SU-DHL-6 (cell line): ENCODE measurements at regions not wholly inside any gene's neighbourhood (a gene's known extent, or its start where the extent isn't known, plus 50 kb on each side); places are given as distances from the start of the nearest gene placed in this dataset.

Experiments
- H2AFZ ChIP-seq: fragments of 200-600 bp; sonication (generic); 2 replicates; pipeline ENCODE4 v1.6.1; 2014; ENCODE audit warnings: low read depth, mild to moderate bottlenecking, moderate library complexity, mixed read lengths, antibody characterized with exemption, low read length; ENCODE audit not compliant: severe bottlenecking
- H3F3A ChIP-seq: fragments of 200-600 bp; shearing (Covaris generic); 2 replicates; pipeline ENCODE4 v1.6.0; 2016; ENCODE audit warnings: antibody characterized with exemption, mild to moderate bottlenecking; ENCODE audit not compliant: insufficient read depth
- H3K27ac ChIP-seq: fragments of 200-600 bp; sonication (generic); 2 replicates; pipeline ENCODE4 v1.5.1; 2016; ENCODE audit warnings: low read depth, mild to moderate bottlenecking, low read length, moderate library complexity, mixed read lengths
- H3K27me3 ChIP-seq: fragments of 200-600 bp; sonication (generic), shearing (Covaris generic); 2 replicates; pipeline ENCODE4 v1.6.0; 2014; ENCODE audit warnings: mild to moderate bottlenecking, low read length
- H3K36me3 ChIP-seq: fragments of 200-600 bp; sonication (generic); 2 replicates; pipeline ENCODE4 v1.6.1; 2014; ENCODE audit warnings: mild to moderate bottlenecking, low read length, mixed read lengths
- H3K4me2 ChIP-seq: fragments of 300-600, 200-600 bp; shearing (Covaris generic), sonication (generic); 2 replicates; pipeline ENCODE4 v1.6.0; 2014; ENCODE audit warnings: low read length, low read depth, mild to moderate bottlenecking; ENCODE audit not compliant: poor library complexity, severe bottlenecking
- H3K4me3 ChIP-seq: fragments of 200-600 bp; sonication (generic); 2 replicates; pipeline ENCODE4 v1.5.1; 2014; ENCODE audit warnings: antibody characterized with exemption, low read length, mild to moderate bottlenecking, mixed read lengths; ENCODE audit not compliant: insufficient read depth, poor library complexity, severe bottlenecking
- H3K79me2 ChIP-seq: fragments of 200-600 bp; sonication (generic); 2 replicates; pipeline ENCODE4 v1.6.1; 2014; ENCODE audit warnings: mild to moderate bottlenecking, low read length, moderate library complexity; ENCODE audit not compliant: insufficient read depth
- H3K9ac ChIP-seq: fragments of 200-600 bp; sonication (generic); 2 replicates; pipeline ENCODE4 v1.7.0; 2014; ENCODE audit warnings: mild to moderate bottlenecking, low read length
- H3K9me2 ChIP-seq: fragments of 200-600 bp; sonication (generic); replicated peaks from 2 replicates; pipeline ENCODE4 v1.6.1; 2014; ENCODE audit warnings: low read length; ENCODE audit not compliant: insufficient read depth
- H3K9me3 ChIP-seq: fragments of 200-600 bp; sonication (generic); 2 replicates; pipeline ENCODE4 v1.6.1; 2014; ENCODE audit warnings: low read length, mixed read lengths; ENCODE audit not compliant: insufficient read depth
- H4K20me1 ChIP-seq: fragments of 200-600 bp; sonication (generic); 2 replicates; pipeline ENCODE4 v1.6.1; 2014; ENCODE audit warnings: low read depth, mild to moderate bottlenecking, antibody characterized with exemption, low read length, moderate library complexity, mixed read lengths
- EZH2phosphoT487 ChIP-seq: fragments of 200-600 bp; sonication (generic), shearing (Covaris generic); conservative IDR thresholded peaks from 2 replicates; pipeline ENCODE4 v1.6.1; 2018; ENCODE audit warnings: mild to moderate bottlenecking, antibody characterized with exemption, low read length, moderate library complexity, mixed read lengths
- TF ChIP-seq, protein P1 (sequence below): fragments of 200-600 bp; sonication (generic); IDR thresholded peaks from one replicate; pipeline ENCODE4 v1.5.1; 2017; ENCODE audit warnings: antibody characterized with exemption, mild to moderate bottlenecking, low read length, moderate library complexity; ENCODE audit not compliant: insufficient read depth, poor library complexity, severe bottlenecking

GRCh38 chr14:104329793-104330192 lies 191.4 kb downstream of the KIF26A start:
- H3K4me3 ChIP-seq: no peak overlapping the region
- no peaks in the 10 kb centered on the region for H4K20me1 ChIP-seq
- H3K9ac ChIP-seq: no peak overlapping the region
- TF ChIP-seq EZH2phosphoT487: no peak
- TF ChIP-seq, protein P1, sequence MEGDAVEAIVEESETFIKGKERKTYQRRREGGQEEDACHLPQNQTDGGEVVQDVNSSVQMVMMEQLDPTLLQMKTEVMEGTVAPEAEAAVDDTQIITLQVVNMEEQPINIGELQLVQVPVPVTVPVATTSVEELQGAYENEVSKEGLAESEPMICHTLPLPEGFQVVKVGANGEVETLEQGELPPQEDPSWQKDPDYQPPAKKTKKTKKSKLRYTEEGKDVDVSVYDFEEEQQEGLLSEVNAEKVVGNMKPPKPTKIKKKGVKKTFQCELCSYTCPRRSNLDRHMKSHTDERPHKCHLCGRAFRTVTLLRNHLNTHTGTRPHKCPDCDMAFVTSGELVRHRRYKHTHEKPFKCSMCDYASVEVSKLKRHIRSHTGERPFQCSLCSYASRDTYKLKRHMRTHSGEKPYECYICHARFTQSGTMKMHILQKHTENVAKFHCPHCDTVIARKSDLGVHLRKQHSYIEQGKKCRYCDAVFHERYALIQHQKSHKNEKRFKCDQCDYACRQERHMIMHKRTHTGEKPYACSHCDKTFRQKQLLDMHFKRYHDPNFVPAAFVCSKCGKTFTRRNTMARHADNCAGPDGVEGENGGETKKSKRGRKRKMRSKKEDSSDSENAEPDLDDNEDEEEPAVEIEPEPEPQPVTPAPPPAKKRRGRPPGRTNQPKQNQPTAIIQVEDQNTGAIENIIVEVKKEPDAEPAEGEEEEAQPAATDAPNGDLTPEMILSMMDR: no peak
- H3K9me3 ChIP-seq: no peaks in the 10 kb centered on the region; the same call in 1 of the 2 replicates
- no peak overlapping the region for H2AFZ ChIP-seq
- no peaks in the 10 kb centered on the region for H3K9me2 ChIP-seq
- H3K27ac ChIP-seq: no peak overlapping the region
- H3K27me3 ChIP-seq: no peaks in the 10 kb centered on the region
- H3K79me2 ChIP-seq: no peaks in the 10 kb centered on the region
- H3K36me3 ChIP-seq: no peaks in the 10 kb centered on the region
- H3F3A ChIP-seq: no peaks in the 10 kb centered on the region
- no peak overlapping the region for H3K4me2 ChIP-seq

- Histone ChIP-seq H3K36me3 (no peaks in the 10 kb centered on the region), H3K27me3 (no peaks in the 10 kb centered on the region), H2AFZ (no peak overlapping the region), H3K27ac (no peak overlapping the region), H3F3A (no peaks in the 10 kb centered on the region), H3K4me2 (no peak overlapping the region), H3K9me2 (no peaks in the 10 kb centered on the region), H3K9ac (no peak overlapping the region), H3K4me3 (no peak overlapping the region), H3K79me2 (no peaks in the 10 kb centered on the region), H3K9me3 (no peaks in the 10 kb centered on the region; the same call in 1 of the 2 replicates), H4K20me1 (no peaks in the 10 kb centered on the region)
- TF ChIP-seq, protein P1: no peak
- TF ChIP-seq EZH2phosphoT487: no peak
Observed at GRCh38 chr14:104331871-104332605, 193.7 kb downstream of the KIF26A start.

GRCh38 chr14:104332634-104333270 lies 194.4 kb downstream of the KIF26A start:
- no peaks in the 10 kb centered on the region for H3K9me2 ChIP-seq
- no peaks in the 10 kb centered on the region for H3K27me3 ChIP-seq
- H3K27ac ChIP-seq: no peak overlapping the region
- H3K9me3 ChIP-seq: no peaks in the 10 kb centered on the region; the same call in 1 of the 2 replicates
- H3K79me2 ChIP-seq: no peaks in the 10 kb centered on the region
- H3K9ac ChIP-seq: no peak overlapping the region
- no peaks in the 10 kb centered on the region for H3F3A ChIP-seq
- H4K20me1 ChIP-seq: no peaks in the 10 kb centered on the region
- H3K4me3 ChIP-seq: no peak overlapping the region
- no peaks in the 10 kb centered on the region for H3K36me3 ChIP-seq
- no peak for TF ChIP-seq EZH2phosphoT487
- TF ChIP-seq, protein P1: no peak
- H3K4me2 ChIP-seq: no peak overlapping the region
- H2AFZ ChIP-seq: no peak overlapping the region
